ENCODE measurements at regions not wholly inside any gene's neighbourhood (a gene's known extent, or its start where the extent isn't known, plus 50 kb on each side); places are given as distances from the start of the nearest gene placed in this dataset.

- Histone ChIP-seq H3K27ac (no peak overlapping the region), H3K27me3 (no peaks in the 10 kb centered on the region), H3K4me1 (no peaks in the 10 kb centered on the region), H3K4me3 (no peak overlapping the region), H3K4me2 (no peak overlapping the region), H3K36me3 (no peaks in the 10 kb centered on the region), H4K20me1 (no peaks in the 10 kb centered on the region), H3K9me3 (replicated peaks in 1 of 11) (peaks cover 0 to 18% (median 0%) of the 10 kb centered on the region in 11 experiments; a peak in 5 of 22 replicates), H3K9ac (no peak overlapping the region)
- TF ChIP-seq Cebpa-rat (IDR thresholded peaks at IDR 0.05): no peak
Measured at GRCh38 chr11:15750535-15751308, 605.6 kb downstream of the SOX6 start.

GRCh38 chr11:15754221-15754620 lies 602.1 kb downstream of the SOX6 start:
- peaks cover 0 to 18% (median 0%) of the 10 kb centered on the region in 11 experiments; a peak in 5 of 22 replicates for H3K9me3 ChIP-seq (replicated peaks in 1 of 11)
- no peak for TF ChIP-seq Cebpa-rat (IDR thresholded peaks at IDR 0.05)
- H3K4me3 ChIP-seq: no peak overlapping the region
- H3K4me2 ChIP-seq: no peak overlapping the region
- H3K27me3 ChIP-seq: no peaks in the 10 kb centered on the region
- H3K36me3 ChIP-seq: no peaks in the 10 kb centered on the region
- no peak overlapping the region for H3K27ac ChIP-seq
- H3K9ac ChIP-seq: no peak overlapping the region
- H3K4me1 ChIP-seq: 0 out of 20 replicates have a peak, but pooled peaks cover 0 to 3% (median 0%) of the 10 kb centered on the region in 10 experiments
- H4K20me1 ChIP-seq: no peaks in the 10 kb centered on the region

- H3K27ac ChIP-seq: no peak overlapping the region
- peak overlapping the region in 1 of 11 experiments; percentile 9; a peak in 1 of 22 replicates for H3K4me2 ChIP-seq
- TF ChIP-seq Cebpa-rat (IDR thresholded peaks at IDR 0.05): no peak
- H3K27me3 ChIP-seq: no peaks in the 10 kb centered on the region
- H4K20me1 ChIP-seq: no peaks in the 10 kb centered on the region
- no peaks in the 10 kb centered on the region for H3K36me3 ChIP-seq
- no peak overlapping the region for H3K4me3 ChIP-seq
- H3K9me3 ChIP-seq (replicated peaks in 1 of 11): peaks cover 0 to 18% (median 0%) of the 10 kb centered on the region in 11 experiments; a peak in 5 of 22 replicates
- no peak overlapping the region for H3K9ac ChIP-seq
- 0 out of 20 replicates have a peak, but pooled peaks cover 0 to 3% (median 0%) of the 10 kb centered on the region in 10 experiments for H3K4me1 ChIP-seq
Measured at GRCh38 chr11:15757048-15757698, 599.2 kb downstream of the SOX6 start.

- TF ChIP-seq Cebpa-rat (IDR thresholded peaks at IDR 0.05): no peak
Measured at GRCh38 chr11:15758857-15759465, 597.4 kb downstream of the SOX6 start.

GRCh38 chr11:15761235-15761634 lies 595.1 kb downstream of the SOX6 start:
- peaks cover 0 to 15% (median 0%) of the 10 kb centered on the region in 10 experiments; a peak in 5 of 20 replicates for H3K4me1 ChIP-seq
- no peak overlapping the region for H3K9ac ChIP-seq
- no peak for TF ChIP-seq Cebpa-rat (IDR thresholded peaks at IDR 0.05)
- H4K20me1 ChIP-seq: no peaks in the 10 kb centered on the region
- no peaks in the 10 kb centered on the region for H3K27me3 ChIP-seq
- no peak overlapping the region for H3K27ac ChIP-seq
- no peak overlapping the region for H3K4me2 ChIP-seq
- H3K36me3 ChIP-seq: no peaks in the 10 kb centered on the region
- H3K4me3 ChIP-seq: no peak overlapping the region
- peaks cover 0 to 9% (median 0%) of the 10 kb centered on the region in 11 experiments; a peak in 3 of 22 replicates for H3K9me3 ChIP-seq (replicated peaks in 1 of 11)

More at GRCh38 chr11:15758857-15759465, 597.4 kb downstream of the SOX6 start:
- no peaks in the 10 kb centered on the region for H4K20me1 ChIP-seq
- H3K9ac ChIP-seq: no peak overlapping the region
- no peak overlapping the region for H3K27ac ChIP-seq
- H3K27me3 ChIP-seq: no peaks in the 10 kb centered on the region
- H3K36me3 ChIP-seq: no peaks in the 10 kb centered on the region
- H3K9me3 ChIP-seq (replicated peaks in 1 of 11): peaks cover 0 to 18% (median 0%) of the 10 kb centered on the region in 11 experiments; a peak in 4 of 22 replicates
- peaks cover 0 to 6% (median 0%) of the 10 kb centered on the region in 10 experiments; a peak in 1 of 20 replicates for H3K4me1 ChIP-seq
- no peak overlapping the region for H3K4me2 ChIP-seq
- no peak overlapping the region for H3K4me3 ChIP-seq

- no peaks in the 10 kb centered on the region for H4K20me1 ChIP-seq
- no peaks in the 10 kb centered on the region for H3K27me3 ChIP-seq
- H3K9ac ChIP-seq: no peak overlapping the region
- TF ChIP-seq Cebpa-rat (IDR thresholded peaks at IDR 0.05): no peak
- no peaks in the 10 kb centered on the region for H3K36me3 ChIP-seq
- peaks cover 0 to 15% (median 0%) of the 10 kb centered on the region in 10 experiments; a peak in 5 of 20 replicates for H3K4me1 ChIP-seq
- H3K9me3 ChIP-seq (replicated peaks in 1 of 11): peaks cover 0 to 9% (median 0%) of the 10 kb centered on the region in 11 experiments; a peak in 3 of 22 replicates
- H3K4me2 ChIP-seq: peak overlapping the region in 3 of 11 experiments; percentile 0 to 16 (median 16); a peak in 2 of 22 replicates
- no peak overlapping the region for H3K27ac ChIP-seq
- no peak overlapping the region for H3K4me3 ChIP-seq
Measured at GRCh38 chr11:15764326-15764725, 592.0 kb downstream of the SOX6 start.

GRCh38 chr11:15764948-15765347 lies 591.4 kb downstream of the SOX6 start:
- Histone ChIP-seq H3K9ac (no peak overlapping the region), H3K4me2 (peak overlapping the region in 3 of 11 experiments; percentile 0 to 16 (median 16); a peak in 2 of 22 replicates), H3K4me3 (no peak overlapping the region), H3K27ac (no peak overlapping the region), H3K4me1 (peaks cover 0 to 15% (median 0%) of the 10 kb centered on the region in 10 experiments; a peak in 5 of 20 replicates), H3K9me3 (replicated peaks in 1 of 11) (peaks cover 0 to 9% (median 0%) of the 10 kb centered on the region in 11 experiments; a peak in 3 of 22 replicates), H4K20me1 (no peaks in the 10 kb centered on the region), H3K36me3 (no peaks in the 10 kb centered on the region), H3K27me3 (no peaks in the 10 kb centered on the region)
- no peak for TF ChIP-seq Cebpa-rat (IDR thresholded peaks at IDR 0.05)

GRCh38 chr11:15765530-15765929 lies 590.8 kb downstream of the SOX6 start:
- H3K27ac ChIP-seq: no peak overlapping the region
- H3K36me3 ChIP-seq: no peaks in the 10 kb centered on the region
- no peak overlapping the region for H3K4me2 ChIP-seq
- TF ChIP-seq Cebpa-rat (IDR thresholded peaks at IDR 0.05): no peak
- H3K4me1 ChIP-seq: peaks cover 0 to 15% (median 0%) of the 10 kb centered on the region in 10 experiments; a peak in 5 of 20 replicates
- no peak overlapping the region for H3K9ac ChIP-seq
- no peaks in the 10 kb centered on the region for H4K20me1 ChIP-seq
- peaks cover 0 to 9% (median 0%) of the 10 kb centered on the region in 11 experiments; a peak in 3 of 22 replicates for H3K9me3 ChIP-seq (replicated peaks in 1 of 11)
- H3K4me3 ChIP-seq: no peak overlapping the region
- no peaks in the 10 kb centered on the region for H3K27me3 ChIP-seq

GRCh38 chr11:15768321-15768720 lies 588.0 kb downstream of the SOX6 start:
- Histone ChIP-seq H3K9me3 (replicated peaks in 1 of 11) (peaks cover 0 to 8% (median 0%) of the 10 kb centered on the region in 11 experiments; a peak in 3 of 22 replicates), H4K20me1 (no peaks in the 10 kb centered on the region), H3K4me1 (peaks cover 0 to 15% (median 0%) of the 10 kb centered on the region in 10 experiments; a peak in 5 of 20 replicates), H3K36me3 (no peaks in the 10 kb centered on the region), H3K27ac (no peak overlapping the region), H3K4me2 (no peak overlapping the region), H3K27me3 (no peaks in the 10 kb centered on the region), H3K4me3 (no peak overlapping the region), H3K9ac (no peak overlapping the region)
- TF ChIP-seq Cebpa-rat (IDR thresholded peaks at IDR 0.05): no peak

Measured in BLaER1 treated with 17β-estradiol and CSF1 and Interleukin-3, amounts not matched to agents 10 nM and 100 nM (cell line).